NT2/D1 (cell line): ENCODE measurements at regions not wholly inside any gene's neighbourhood (a gene's known extent, or its start where the extent isn't known, plus 50 kb on each side); places are given as distances from the start of the nearest gene placed in this dataset.

Experiments
- DNase-seq: peaks from one replicate; pipeline ENCODE4 v3.0.0-alpha.2; 2011; ENCODE audit warnings: low read depth, low spot score
- H3K27me3 ChIP-seq: 2 replicates; pipeline ENCODE4 v1.6.0; 2011; ENCODE audit warnings: mild to moderate bottlenecking; ENCODE audit not compliant: insufficient read length, insufficient read depth
- H3K36me3 ChIP-seq: 2 replicates; pipeline ENCODE4 v1.6.1; 2011; ENCODE audit warnings: mild to moderate bottlenecking, low read length, mixed read lengths; ENCODE audit not compliant: insufficient read depth, insufficient read length
- H3K4me1 ChIP-seq: 2 replicates; pipeline ENCODE4 v1.5.1; 2011; ENCODE audit not compliant: insufficient read depth, insufficient read length
- H3K4me3 ChIP-seq: 2 replicates; pipeline ENCODE4 v1.5.1; 2011; ENCODE audit warnings: low read depth; ENCODE audit not compliant: insufficient read length
- H3K9ac ChIP-seq: 2 replicates; pipeline ENCODE4 v1.6.0; 2011; ENCODE audit warnings: low read depth; ENCODE audit not compliant: insufficient read length
- H3K9me3 ChIP-seq: 2 replicates; pipeline ENCODE4 v1.5.1; 2011; ENCODE audit warnings: mild to moderate bottlenecking, low read length; ENCODE audit not compliant: insufficient read depth
- SUZ12 ChIP-seq: IDR thresholded peaks from 2 replicates; pipeline ENCODE4 v1.6.1; 2011; ENCODE audit not compliant: insufficient read length, insufficient read depth; ENCODE audit errors: extremely low read depth
- YY1 ChIP-seq: IDR thresholded peaks from 2 replicates; pipeline ENCODE4 v1.6.1; 2011; ENCODE audit not compliant: insufficient read length, insufficient read depth
- ZNF274 ChIP-seq: IDR thresholded peaks from 2 replicates; pipeline ENCODE4 v1.6.1; 2011; ENCODE audit warnings: mild to moderate bottlenecking, low read depth, low read length

- Histone ChIP-seq H3K36me3 (no peaks in the 10 kb centered on the region), H3K9me3 (no peaks in the 10 kb centered on the region), H3K27me3 (no peaks in the 10 kb centered on the region), H3K9ac (no peak overlapping the region), H3K4me1 (no peaks in the 10 kb centered on the region), H3K4me3 (no peak overlapping the region)
- no peak for TF ChIP-seq ZNF274
- TF ChIP-seq YY1: no peak
- TF ChIP-seq SUZ12: no peak
- no peak for DNase-seq
These were observed 414.0 kb upstream of the LUZP2 start for GRCh38 chr11:24082860-24083259.

- H3K4me1 ChIP-seq: no peaks in the 10 kb centered on the region
- no peak overlapping the region for H3K4me3 ChIP-seq
- no peak for DNase-seq
- H3K9ac ChIP-seq: no peak overlapping the region
- no peaks in the 10 kb centered on the region for H3K27me3 ChIP-seq
- TF ChIP-seq SUZ12 (no peak), ZNF274 (no peak), YY1 (no peak)
- no peaks in the 10 kb centered on the region for H3K9me3 ChIP-seq
- no peaks in the 10 kb centered on the region for H3K36me3 ChIP-seq
These were observed 411.9 kb upstream of the LUZP2 start for GRCh38 chr11:24084956-24085355.

GRCh38 chr11:24086921-24087320 is 409.9 kb upstream of the LUZP2 start:
- no peak for DNase-seq
- TF ChIP-seq YY1: no peak
- TF ChIP-seq SUZ12: no peak
- TF ChIP-seq ZNF274: no peak
- H3K4me3 ChIP-seq: no peak overlapping the region
- no peaks in the 10 kb centered on the region for H3K9me3 ChIP-seq
- H3K27me3 ChIP-seq: no peaks in the 10 kb centered on the region
- no peak overlapping the region for H3K9ac ChIP-seq
- H3K4me1 ChIP-seq: no peaks in the 10 kb centered on the region
- no peaks in the 10 kb centered on the region for H3K36me3 ChIP-seq

DNA sequence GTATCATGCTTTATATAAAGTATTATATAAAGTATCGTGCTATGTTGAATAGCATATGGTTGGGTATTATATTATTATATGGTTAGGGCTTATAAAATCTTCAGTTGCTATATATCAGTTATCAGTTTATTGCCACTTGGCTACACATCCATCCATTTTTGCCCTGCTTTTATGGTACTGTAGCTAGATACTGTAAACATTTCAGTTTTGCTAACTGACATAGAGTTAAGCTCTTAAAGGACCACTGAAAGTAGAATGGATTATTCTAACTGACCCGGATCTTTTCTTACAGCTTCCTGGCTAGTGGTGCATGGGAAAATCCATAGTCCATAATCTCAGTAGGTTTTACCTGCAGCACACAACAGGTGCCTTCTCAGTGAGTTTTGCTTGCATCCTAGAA is 405.3 kb upstream of the LUZP2 start:
- Histone ChIP-seq H3K36me3 (no peaks in the 10 kb centered on the region), H3K4me1 (no peaks in the 10 kb centered on the region), H3K27me3 (no peaks in the 10 kb centered on the region), H3K4me3 (no peak overlapping the region), H3K9me3 (no peaks in the 10 kb centered on the region), H3K9ac (no peak overlapping the region)
- DNase-seq: no peak
- no peak for TF ChIP-seq YY1
- no peak for TF ChIP-seq SUZ12
- no peak for TF ChIP-seq ZNF274

DNA sequence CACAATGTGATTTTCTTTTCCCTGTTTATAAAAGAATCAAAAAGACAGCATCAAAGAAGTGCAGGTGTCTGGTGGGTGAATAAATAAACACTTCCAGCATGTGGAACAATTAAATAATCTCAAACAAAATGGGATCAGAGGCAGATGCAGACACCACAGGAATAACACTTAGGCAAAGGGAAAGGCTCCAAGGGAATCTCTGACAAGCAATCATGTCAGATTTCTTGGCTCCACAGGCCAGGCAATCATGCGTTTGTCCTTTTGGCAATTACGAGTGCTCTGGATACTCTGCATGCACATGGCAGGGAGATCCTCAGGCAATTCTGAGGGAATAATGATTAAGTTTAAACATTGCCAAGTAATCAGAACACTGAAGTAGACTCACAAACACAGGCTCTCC is 403.5 kb upstream of the LUZP2 start:
- no peak overlapping the region for H3K4me3 ChIP-seq
- no peak for DNase-seq
- H3K9ac ChIP-seq: no peak overlapping the region
- H3K36me3 ChIP-seq: no peaks in the 10 kb centered on the region
- H3K27me3 ChIP-seq: no peaks in the 10 kb centered on the region
- no peak for TF ChIP-seq ZNF274
- TF ChIP-seq SUZ12: no peak
- no peak for TF ChIP-seq YY1
- no peaks in the 10 kb centered on the region for H3K9me3 ChIP-seq
- no peaks in the 10 kb centered on the region for H3K4me1 ChIP-seq

DNA sequence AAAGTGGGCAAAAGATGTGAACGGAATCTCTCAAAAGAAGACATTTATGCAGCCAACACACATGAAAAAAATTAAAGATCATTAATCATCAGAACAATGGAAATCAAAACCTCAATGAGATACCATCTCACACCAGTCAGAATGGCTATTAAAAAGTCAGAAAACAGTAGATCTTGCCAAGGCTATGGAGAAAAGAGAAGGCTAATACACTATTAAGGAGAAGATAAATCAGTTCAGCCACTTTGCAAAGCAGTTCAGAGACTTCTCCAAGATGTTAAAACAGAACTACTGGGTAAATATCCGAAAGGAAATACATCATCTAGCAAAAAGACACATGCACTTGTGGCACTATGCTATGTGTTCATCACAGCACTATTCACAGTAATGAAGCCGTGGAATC is 388.2 kb upstream of the LUZP2 start:
- H3K27me3 ChIP-seq: no peaks in the 10 kb centered on the region
- H3K36me3 ChIP-seq: no peaks in the 10 kb centered on the region
- DNase-seq: no peak
- TF ChIP-seq YY1 (no peak), ZNF274 (no peak), SUZ12 (no peak)
- H3K9ac ChIP-seq: no peak overlapping the region
- H3K9me3 ChIP-seq: no peaks in the 10 kb centered on the region
- H3K4me3 ChIP-seq: no peak overlapping the region
- H3K4me1 ChIP-seq: no peaks in the 10 kb centered on the region

GRCh38 chr11:24122291-24122690 is 374.6 kb upstream of the LUZP2 start:
- Histone ChIP-seq H3K9me3 (no peaks in the 10 kb centered on the region), H3K4me1 (no peaks in the 10 kb centered on the region), H3K27me3 (no peaks in the 10 kb centered on the region), H3K36me3 (no peaks in the 10 kb centered on the region), H3K9ac (no peak overlapping the region), H3K4me3 (no peak overlapping the region)
- TF ChIP-seq ZNF274: no peak
- no peak for TF ChIP-seq YY1
- no peak for TF ChIP-seq SUZ12
- no peak for DNase-seq

DNA sequence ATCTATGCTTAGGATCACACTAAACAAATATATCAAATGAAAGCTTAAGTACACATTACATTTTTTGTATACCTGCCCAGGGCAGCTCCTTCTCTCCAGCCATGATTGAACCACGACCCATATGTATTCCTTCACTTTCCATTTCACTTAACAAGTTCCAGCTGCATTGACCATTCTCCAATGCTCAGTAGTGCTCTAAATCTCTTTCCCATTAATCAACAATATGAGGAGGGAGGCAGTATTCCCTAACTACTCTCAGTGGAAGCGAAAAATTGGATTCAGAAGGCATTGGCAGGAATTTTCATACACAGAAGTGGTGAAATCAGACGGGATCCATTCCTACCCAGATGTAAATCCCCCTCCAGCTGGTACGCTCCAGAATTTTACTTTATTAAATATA is 372.0 kb upstream of the LUZP2 start:
- Histone ChIP-seq H3K27me3 (no peaks in the 10 kb centered on the region), H3K9ac (no peak overlapping the region), H3K4me3 (no peak overlapping the region), H3K36me3 (no peaks in the 10 kb centered on the region), H3K9me3 (no peaks in the 10 kb centered on the region), H3K4me1 (no peaks in the 10 kb centered on the region)
- TF ChIP-seq YY1 (no peak), SUZ12 (no peak), ZNF274 (no peak)
- DNase-seq: no peak
